Fibroblast of lung (primary cell): ENCODE measurements at regions not wholly inside any gene's neighbourhood (a gene's known extent, or its start where the extent isn't known, plus 50 kb on each side); places are given as distances from the start of the nearest gene placed in this dataset.

Source experiments
- DNase-seq, 2 donors: peaks; one replicate each; pipeline versions ENCODE4 v3.0.0 to v3.0.0-alpha.2; 2010; ENCODE audit warnings: low read depth in 2 of 2
- H2AFZ ChIP-seq: 2 replicates; pipeline ENCODE4 v1.5.1; 2012; ENCODE audit warnings: low read length, control low read depth, inconsistent platforms
- H3K27ac ChIP-seq: 2 replicates; pipeline ENCODE4 v1.5.1; 2011; ENCODE audit warnings: low read length, control low read depth; ENCODE audit not compliant: insufficient read depth
- H3K27me3 ChIP-seq: 2 replicates; pipeline ENCODE4 v1.5.1; 2011; ENCODE audit warnings: mild to moderate bottlenecking, low read length; ENCODE audit not compliant: control insufficient read depth, insufficient read depth
- H3K36me3 ChIP-seq: 2 replicates; pipeline ENCODE4 v1.5.1; 2011; ENCODE audit warnings: low read length; ENCODE audit not compliant: control insufficient read depth, insufficient read depth
- H3K4me1 ChIP-seq: 2 replicates; pipeline ENCODE4 v1.5.1; 2011; ENCODE audit warnings: low read length; ENCODE audit not compliant: control insufficient read depth, insufficient read depth; ENCODE audit errors: extremely low read depth
- H3K4me2 ChIP-seq: 2 replicates; pipeline ENCODE4 v1.5.1; 2011; ENCODE audit warnings: low read length, control low read depth; ENCODE audit not compliant: insufficient read depth; ENCODE audit errors: extremely low read depth
- H3K4me3 ChIP-seq, 4 experiments: fragments of 200-600 bp in 1 of 4; sonication (generic) in 1 of 4; replicated peaks in 1 of 4; 2 replicates each; pipeline ENCODE4 v1.5.1; 2011 to 2016; ENCODE audit warnings: low read length in 4 of 4, low read depth in 3 of 4, mild to moderate bottlenecking in 3 of 4, control low read depth in 2 of 4, inconsistent platforms in 1 of 4, mixed read lengths in 1 of 4; ENCODE audit not compliant: insufficient read depth in 1 of 4; ENCODE audit errors: control extremely low read depth in 1 of 4
- H3K79me2 ChIP-seq: 2 replicates; pipeline ENCODE4 v1.5.1; 2012; ENCODE audit warnings: mild to moderate bottlenecking, low read length, inconsistent platforms; ENCODE audit not compliant: control insufficient read depth, insufficient read depth
- H3K9ac ChIP-seq: 2 replicates; pipeline ENCODE4 v1.5.1; 2011; ENCODE audit warnings: mild to moderate bottlenecking, low read length, control low read depth; ENCODE audit not compliant: insufficient read depth
- H3K9me3 ChIP-seq: 2 replicates; pipeline ENCODE4 v1.5.1; 2012; ENCODE audit warnings: low read depth, low read length; ENCODE audit not compliant: control insufficient read depth, insufficient read depth
- H4K20me1 ChIP-seq: 2 replicates; pipeline ENCODE4 v1.5.1; 2011; ENCODE audit warnings: low read length; ENCODE audit not compliant: control insufficient read depth, insufficient read depth; ENCODE audit errors: extremely low read depth
- EZH2 ChIP-seq: IDR thresholded peaks from 2 replicates; pipeline ENCODE4 v1.5.1; 2012; ENCODE audit warnings: low read length, control low read depth, mild to moderate bottlenecking; ENCODE audit errors: missing control alignments
- TF ChIP-seq, protein P1 (sequence below), 2 donors: IDR thresholded peaks in 1 of 2; conservative IDR thresholded peaks in 1 of 2; 1 replicate in 1 of 2; 2 replicates in 1 of 2; pipeline ENCODE4 v1.5.1; 2011 to 2012; ENCODE audit warnings: low read length in 2 of 2, control low read depth in 1 of 2, inconsistent platforms in 1 of 2, low read depth in 1 of 2, mild to moderate bottlenecking in 1 of 2

DNA sequence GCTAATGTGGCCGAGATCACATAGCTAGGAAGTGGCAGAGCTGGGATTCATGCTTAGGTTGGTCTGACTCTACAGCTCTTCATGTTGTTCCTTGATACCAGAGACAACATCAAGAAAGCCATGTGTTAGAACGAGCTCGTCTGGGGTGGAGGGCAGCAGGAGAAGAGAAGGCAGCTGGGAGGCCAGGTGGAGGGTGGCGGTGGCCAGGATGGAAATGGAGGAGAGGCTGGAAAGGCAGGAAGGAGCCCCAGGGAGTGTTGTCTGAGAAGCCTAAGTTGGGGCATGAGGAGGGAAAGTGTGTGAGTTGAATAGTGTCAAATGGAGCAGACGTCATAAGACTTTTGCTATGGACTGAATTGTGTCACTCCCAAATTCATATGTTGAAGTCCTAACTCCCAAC is 315.3 kb downstream of the GADD45G start:
- Histone ChIP-seq H3K4me3 (no peak overlapping the region), H4K20me1 (no peaks in the 10 kb centered on the region), H3K79me2 (no peaks in the 10 kb centered on the region), H3K4me2 (no peak overlapping the region), H3K27ac (no peak overlapping the region), H2AFZ (no peak overlapping the region), H3K36me3 (no peaks in the 10 kb centered on the region), H3K27me3 (no peaks in the 10 kb centered on the region), H3K9ac (no peak overlapping the region), H3K9me3 (no peaks in the 10 kb centered on the region), H3K4me1 (no peaks in the 10 kb centered on the region)
- no peak for TF ChIP-seq EZH2
- TF ChIP-seq, protein P1, sequence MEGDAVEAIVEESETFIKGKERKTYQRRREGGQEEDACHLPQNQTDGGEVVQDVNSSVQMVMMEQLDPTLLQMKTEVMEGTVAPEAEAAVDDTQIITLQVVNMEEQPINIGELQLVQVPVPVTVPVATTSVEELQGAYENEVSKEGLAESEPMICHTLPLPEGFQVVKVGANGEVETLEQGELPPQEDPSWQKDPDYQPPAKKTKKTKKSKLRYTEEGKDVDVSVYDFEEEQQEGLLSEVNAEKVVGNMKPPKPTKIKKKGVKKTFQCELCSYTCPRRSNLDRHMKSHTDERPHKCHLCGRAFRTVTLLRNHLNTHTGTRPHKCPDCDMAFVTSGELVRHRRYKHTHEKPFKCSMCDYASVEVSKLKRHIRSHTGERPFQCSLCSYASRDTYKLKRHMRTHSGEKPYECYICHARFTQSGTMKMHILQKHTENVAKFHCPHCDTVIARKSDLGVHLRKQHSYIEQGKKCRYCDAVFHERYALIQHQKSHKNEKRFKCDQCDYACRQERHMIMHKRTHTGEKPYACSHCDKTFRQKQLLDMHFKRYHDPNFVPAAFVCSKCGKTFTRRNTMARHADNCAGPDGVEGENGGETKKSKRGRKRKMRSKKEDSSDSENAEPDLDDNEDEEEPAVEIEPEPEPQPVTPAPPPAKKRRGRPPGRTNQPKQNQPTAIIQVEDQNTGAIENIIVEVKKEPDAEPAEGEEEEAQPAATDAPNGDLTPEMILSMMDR (conservative IDR thresholded peaks at IDR 0.05 in 1 of 2, IDR thresholded peaks at IDR 0.05 in 1 of 2; ENCODE audit: low read depth in 1 of 2, low read length in 2 of 2) = no peak
- DNase-seq = no peak

DNA sequence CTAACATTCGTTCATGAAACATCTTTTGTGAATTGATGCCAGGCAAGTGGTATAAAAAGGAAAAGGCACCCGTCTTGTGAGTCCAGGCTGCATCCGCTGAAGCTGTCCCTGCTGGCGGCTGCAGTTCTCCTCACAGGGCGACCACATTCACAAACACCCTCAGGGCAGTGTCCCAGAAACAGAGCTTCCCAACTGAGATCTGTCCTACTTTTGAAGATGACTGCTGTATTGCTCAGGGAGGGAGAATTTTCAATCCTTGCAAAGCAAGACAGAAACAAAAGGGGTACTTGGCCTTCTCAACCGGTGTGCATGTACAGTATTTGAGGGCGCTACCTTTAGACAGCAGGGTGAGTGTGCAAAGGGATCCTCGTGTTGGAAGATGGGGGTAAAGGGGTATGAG is 316.1 kb downstream of the GADD45G start:
- H3K9ac ChIP-seq = no peak overlapping the region
- no peaks in the 10 kb centered on the region for H4K20me1 ChIP-seq
- no peaks in the 10 kb centered on the region for H3K9me3 ChIP-seq
- H3K4me3 ChIP-seq = no peak overlapping the region
- no peak for TF ChIP-seq EZH2
- TF ChIP-seq, protein P1 (conservative IDR thresholded peaks at IDR 0.05 in 1 of 2, IDR thresholded peaks at IDR 0.05 in 1 of 2; ENCODE audit: low read depth in 1 of 2, low read length in 2 of 2) = no peak
- H3K27ac ChIP-seq = no peak overlapping the region
- H2AFZ ChIP-seq = no peak overlapping the region
- no peaks in the 10 kb centered on the region for H3K36me3 ChIP-seq
- H3K79me2 ChIP-seq = no peaks in the 10 kb centered on the region
- no peak overlapping the region for H3K4me2 ChIP-seq
- DNase-seq = no peak
- H3K4me1 ChIP-seq = no peaks in the 10 kb centered on the region
- H3K27me3 ChIP-seq = no peaks in the 10 kb centered on the region

DNA sequence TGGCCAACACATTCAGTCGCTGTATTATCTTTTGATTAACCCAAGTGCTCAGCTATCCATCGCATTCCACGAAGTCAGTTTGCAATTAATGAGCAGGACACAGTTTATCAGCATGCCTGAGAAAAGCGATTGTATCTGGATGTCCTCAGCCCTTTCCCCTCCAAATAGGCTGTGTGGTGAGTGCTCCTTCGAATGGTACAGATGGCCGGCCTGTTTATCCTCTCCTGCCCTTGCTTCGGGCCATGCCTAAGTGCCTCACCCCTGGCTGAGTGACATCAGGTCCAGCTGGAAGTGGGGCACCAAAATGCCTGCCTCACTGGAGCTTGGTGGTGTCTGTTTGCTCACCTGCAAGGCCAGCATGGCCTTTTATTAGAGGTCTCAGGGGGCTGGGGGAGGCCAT is 317.3 kb downstream of the GADD45G start:
- Histone ChIP-seq H3K27me3 (peaks cover under 1% of the 10 kb centered on the region), H3K9ac (no peak overlapping the region), H3K4me1 (no peaks in the 10 kb centered on the region), H3K4me3 (no peak overlapping the region), H3K79me2 (no peaks in the 10 kb centered on the region), H4K20me1 (no peaks in the 10 kb centered on the region), H2AFZ (no peak overlapping the region), H3K9me3 (no peaks in the 10 kb centered on the region), H3K4me2 (no peak overlapping the region), H3K27ac (no peak overlapping the region), H3K36me3 (no peaks in the 10 kb centered on the region)
- TF ChIP-seq, protein P1 (conservative IDR thresholded peaks at IDR 0.05 in 1 of 2, IDR thresholded peaks at IDR 0.05 in 1 of 2; ENCODE audit: low read depth in 1 of 2, low read length in 2 of 2) = no peak
- no peak for TF ChIP-seq EZH2
- DNase-seq = no peak
